ENCODE measurements at regions not wholly inside any gene's neighbourhood (a gene's known extent, or its start where the extent isn't known, plus 50 kb on each side); places are given as distances from the start of the nearest gene placed in this dataset.

DNA sequence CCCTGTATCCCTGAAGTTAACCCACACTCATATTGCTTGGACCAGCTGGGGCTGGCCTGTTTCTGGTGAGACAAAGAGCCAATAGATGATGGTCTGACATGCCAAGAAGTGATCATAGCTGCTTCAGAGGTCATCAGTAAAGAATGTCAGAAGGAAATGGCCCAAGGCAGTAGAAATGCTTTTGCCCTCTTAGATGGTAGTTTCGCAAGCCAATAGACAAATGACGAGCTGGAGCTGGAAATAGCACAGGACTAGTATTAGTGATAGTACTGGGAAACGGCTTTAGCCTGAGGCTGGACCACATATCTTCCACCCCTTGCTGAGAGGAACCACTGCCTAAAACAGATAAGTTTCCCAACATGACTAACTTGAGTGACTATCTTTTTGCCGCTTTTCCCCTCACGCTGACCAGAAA, 176.1 kb upstream of the THBS1 start:
- TF ChIP-seq CTCF (IDR thresholded peaks at IDR 0.05), result no peak
- DNase-seq (ENCODE audit: low spot score) (no peak), ATAC-seq (ENCODE audit: low FRiP score) (peak; percentile 21)

- no peak for TF ChIP-seq CTCF (IDR thresholded peaks at IDR 0.05)
- ATAC-seq (ENCODE audit: low FRiP score) (no peak), DNase-seq (ENCODE audit: low spot score) (no peak)
These were observed 174.4 kb upstream of the THBS1 start for GRCh38 chr15:39406485-39406884.

DNA sequence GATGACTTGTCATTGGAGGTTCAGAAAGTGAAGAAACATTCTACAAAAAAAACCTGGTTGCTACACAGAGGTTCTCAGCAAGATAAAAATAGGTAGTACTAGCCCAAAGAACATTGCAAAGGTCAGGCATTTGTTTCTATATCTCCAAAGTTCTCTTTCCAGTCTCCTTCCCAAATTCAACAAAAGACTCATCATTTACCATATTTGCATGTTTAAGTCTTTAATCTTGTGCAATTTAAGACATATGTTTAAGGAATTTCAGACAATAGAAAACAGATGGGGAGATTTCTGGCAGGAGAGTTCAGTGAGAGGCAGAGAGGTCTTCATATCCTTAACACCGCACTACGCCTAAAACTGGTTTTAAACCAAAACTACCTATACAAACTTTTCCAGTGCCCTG, 173.8 kb upstream of the THBS1 start:
- ATAC-seq (ENCODE audit: low FRiP score) (no peak), DNase-seq (ENCODE audit: low spot score) (no peak)
- TF ChIP-seq CTCF (IDR thresholded peaks at IDR 0.05), result no peak

GRCh38 chr15:39409876-39410530, 170.9 kb upstream of the THBS1 start:
- DNase-seq (ENCODE audit: low spot score), result no peak
- no peak for TF ChIP-seq CTCF (IDR thresholded peaks at IDR 0.05)
- no peak for ATAC-seq (ENCODE audit: low FRiP score)

DNA sequence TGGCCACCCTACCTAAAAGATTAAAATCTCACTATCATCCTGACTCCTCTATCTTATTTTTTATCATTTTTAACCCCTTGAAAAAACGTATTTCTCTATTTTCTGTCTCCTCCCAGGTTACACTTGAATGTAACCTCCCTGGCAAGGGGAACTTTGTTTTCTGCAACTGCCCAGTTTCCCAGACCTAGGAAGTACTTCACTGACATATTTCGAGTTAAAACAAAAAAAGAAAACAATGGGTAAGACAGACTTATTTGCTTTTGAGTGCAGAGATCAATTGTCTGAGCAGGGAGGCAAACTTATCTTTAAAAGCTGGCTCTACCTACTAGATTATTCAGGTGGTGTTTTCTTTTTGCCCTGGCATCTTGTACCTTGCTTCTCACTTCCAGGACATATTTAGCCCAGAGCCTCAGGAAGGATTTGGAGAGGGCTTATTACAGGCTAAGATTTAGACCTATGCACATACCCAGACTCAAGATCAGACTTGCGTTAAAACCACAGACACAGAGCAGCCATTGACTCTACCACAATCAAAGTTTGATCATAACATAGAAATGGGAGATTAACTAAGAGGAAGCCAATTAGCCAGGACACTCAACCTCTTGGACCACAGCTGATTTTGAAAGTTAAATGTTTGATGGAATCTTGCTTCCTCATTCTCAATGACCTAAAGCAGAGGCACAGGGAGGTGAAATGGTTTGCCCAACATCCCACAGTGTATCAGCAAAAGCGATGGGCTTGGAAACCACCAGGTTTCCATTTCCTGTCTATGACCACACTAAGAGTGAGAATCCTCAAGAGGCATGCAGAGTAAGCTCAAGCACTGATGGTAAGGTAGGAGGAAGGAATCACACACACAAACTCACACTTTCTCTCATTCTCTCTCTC, 169.5 kb upstream of the THBS1 start:
- no peak for TF ChIP-seq CTCF (IDR thresholded peaks at IDR 0.05)
- no peak for DNase-seq (ENCODE audit: low spot score)
- no peak for ATAC-seq (ENCODE audit: low FRiP score)

DNA sequence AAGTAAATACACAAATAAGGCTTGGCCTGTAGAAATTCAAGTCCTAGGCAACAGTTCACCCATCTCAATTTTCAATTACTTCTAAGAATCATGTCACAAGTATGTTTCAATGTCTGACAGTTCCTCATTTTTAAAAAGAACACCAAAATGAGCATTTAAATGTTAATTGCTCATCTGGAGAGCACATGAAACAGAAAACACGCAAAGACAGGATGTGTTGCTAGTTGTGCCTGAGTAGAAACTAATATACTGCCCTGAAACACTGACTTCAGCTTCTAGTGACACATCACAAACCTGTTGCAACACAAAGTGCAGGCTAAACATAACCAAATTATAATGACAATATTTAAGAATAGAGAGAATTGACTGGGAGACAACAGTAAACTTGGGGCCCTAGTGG, 167.3 kb upstream of the THBS1 start:
- TF ChIP-seq CTCF (IDR thresholded peaks at IDR 0.05), result no peak
- ATAC-seq (ENCODE audit: low FRiP score) (no peak), DNase-seq (ENCODE audit: low spot score) (no peak)

GRCh38 chr15:39414201-39414600, 166.7 kb upstream of the THBS1 start:
- no peak for TF ChIP-seq CTCF (IDR thresholded peaks at IDR 0.05)
- no peak for DNase-seq (ENCODE audit: low spot score)
- ATAC-seq (ENCODE audit: low FRiP score), result no peak
